Fibroblast of villous mesenchyme (primary cell): ENCODE measurements at regions not wholly inside any gene's neighbourhood (a gene's known extent, or its start where the extent isn't known, plus 50 kb on each side); places are given as distances from the start of the nearest gene placed in this dataset. TPM values are rescaled to one million over a fixed set of nuclear protein-coding genes. Genes with fewer than 3 reads are reported as not detected.

Source experiments
- DNase-seq: peaks from one replicate; pipeline ENCODE4 v3.0.0-alpha.2; 2010; ENCODE audit warnings: low read depth
- H3K4me3 ChIP-seq: 2 replicates; pipeline ENCODE4 v1.5.1; 2011; ENCODE audit warnings: low read depth, mild to moderate bottlenecking, low read length
- small RNA-seq: library from RNA; depleted of rRNA; stranded (forward); fragments of <200 nt; gene quantifications from one replicate; pipeline ENCODE3, GENCODE V24; 2012
- TF ChIP-seq, protein P1 (sequence below): IDR thresholded peaks from 2 replicates; pipeline ENCODE4 v1.5.1; 2012; ENCODE audit warnings: low read depth, mild to moderate bottlenecking, low read length; ENCODE audit not compliant: insufficient read depth

DNA sequence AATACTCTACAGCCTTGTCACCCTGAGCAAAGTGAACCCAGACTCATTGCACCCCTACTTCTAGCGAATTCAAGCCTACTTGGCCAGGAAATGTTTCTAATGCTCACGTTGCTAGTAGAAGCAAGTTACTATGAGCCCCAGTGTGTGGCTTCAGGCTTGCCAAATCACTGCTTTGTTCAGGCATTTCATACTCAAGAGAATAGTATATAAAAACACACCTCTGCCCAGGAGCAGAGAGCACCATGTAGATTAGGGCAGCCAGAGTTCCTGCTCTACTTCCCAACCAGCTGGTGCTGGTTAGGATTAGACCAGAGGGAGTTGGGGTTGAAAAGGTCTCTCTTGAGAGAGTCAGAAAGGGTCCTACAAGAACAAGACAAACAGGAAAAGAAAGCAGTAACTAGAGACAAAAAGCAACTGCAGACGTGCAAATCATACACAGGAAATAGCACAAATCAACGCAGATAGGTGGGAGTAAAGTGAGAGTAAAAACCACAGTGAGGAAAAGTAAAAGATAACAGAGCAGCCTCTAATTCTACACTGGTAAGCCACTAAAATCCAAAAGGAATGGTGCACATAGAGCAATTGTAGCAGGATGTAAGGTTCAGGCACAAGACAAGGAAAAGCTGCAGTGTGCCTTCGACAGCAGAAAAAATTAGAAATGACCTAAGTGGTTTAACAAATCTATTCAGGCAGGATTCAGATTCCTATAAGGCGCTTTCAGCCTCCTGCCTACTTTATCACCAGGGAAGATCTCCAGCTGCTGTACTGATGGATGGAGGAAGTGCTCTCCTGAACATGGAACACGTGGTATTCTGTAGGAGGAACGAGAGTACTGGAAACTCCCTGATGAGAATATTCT, 49.6 kb upstream of the KIF2A start:
- DNase-seq, result peak; percentile 17
- TF ChIP-seq, protein P1, sequence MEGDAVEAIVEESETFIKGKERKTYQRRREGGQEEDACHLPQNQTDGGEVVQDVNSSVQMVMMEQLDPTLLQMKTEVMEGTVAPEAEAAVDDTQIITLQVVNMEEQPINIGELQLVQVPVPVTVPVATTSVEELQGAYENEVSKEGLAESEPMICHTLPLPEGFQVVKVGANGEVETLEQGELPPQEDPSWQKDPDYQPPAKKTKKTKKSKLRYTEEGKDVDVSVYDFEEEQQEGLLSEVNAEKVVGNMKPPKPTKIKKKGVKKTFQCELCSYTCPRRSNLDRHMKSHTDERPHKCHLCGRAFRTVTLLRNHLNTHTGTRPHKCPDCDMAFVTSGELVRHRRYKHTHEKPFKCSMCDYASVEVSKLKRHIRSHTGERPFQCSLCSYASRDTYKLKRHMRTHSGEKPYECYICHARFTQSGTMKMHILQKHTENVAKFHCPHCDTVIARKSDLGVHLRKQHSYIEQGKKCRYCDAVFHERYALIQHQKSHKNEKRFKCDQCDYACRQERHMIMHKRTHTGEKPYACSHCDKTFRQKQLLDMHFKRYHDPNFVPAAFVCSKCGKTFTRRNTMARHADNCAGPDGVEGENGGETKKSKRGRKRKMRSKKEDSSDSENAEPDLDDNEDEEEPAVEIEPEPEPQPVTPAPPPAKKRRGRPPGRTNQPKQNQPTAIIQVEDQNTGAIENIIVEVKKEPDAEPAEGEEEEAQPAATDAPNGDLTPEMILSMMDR, result no peak
- H3K4me3 ChIP-seq, result no peak overlapping the region

Small RNA genes in the stretch of these regions (small RNA-seq; reads per million reads assigned to genes)
- not detected for gene RN7SKP157
- not detected for gene RNU6-913P
